NCI-H774 (cell line): ENCODE measurements at regions not wholly inside any gene's neighbourhood (a gene's known extent, or its start where the extent isn't known, plus 50 kb on each side); places are given as distances from the start of the nearest gene placed in this dataset.
"Not testable (repeated sequence)": the region's sequence is repeated elsewhere in the genome, so short reads cannot be mapped to it uniquely, and the experiment has no call there.

Experiments
- DNase-seq: peaks from one replicate; lab custom pipeline; 2025; lab: John Stamatoyannopoulos, UW

- DNase-seq: no peak
Observed at GRCh38 chr4:128758314-128758922, 51.1 kb upstream of the JADE1 start.

- peak; percentile 0 for DNase-seq
Observed at GRCh38 chr4:128757712-128758111, 51.8 kb upstream of the JADE1 start.

DNA sequence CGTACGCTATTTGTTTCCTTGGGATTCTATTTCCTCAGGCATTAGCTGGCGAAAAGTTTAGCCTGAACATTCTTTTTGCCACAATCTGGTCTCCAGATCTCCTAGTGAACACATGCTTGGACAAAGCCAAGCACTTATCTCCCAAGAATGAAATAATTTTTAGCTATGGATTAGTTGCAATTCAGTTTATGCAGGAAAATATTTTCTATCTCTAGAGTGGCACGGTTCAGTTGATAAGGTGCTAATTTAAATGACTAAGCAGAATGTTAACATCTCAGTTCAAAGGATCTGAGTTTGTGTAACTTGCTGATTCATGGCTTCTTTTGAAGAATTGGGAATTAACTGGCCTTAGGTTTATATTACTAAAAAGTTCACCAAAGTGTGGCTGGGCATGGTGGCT is 58.1 kb upstream of the JADE1 start:
- no peak for DNase-seq

- not testable (repeated sequence) for DNase-seq
Observed at GRCh38 chr4:128741748-128742147, 67.8 kb upstream of the JADE1 start.

DNA sequence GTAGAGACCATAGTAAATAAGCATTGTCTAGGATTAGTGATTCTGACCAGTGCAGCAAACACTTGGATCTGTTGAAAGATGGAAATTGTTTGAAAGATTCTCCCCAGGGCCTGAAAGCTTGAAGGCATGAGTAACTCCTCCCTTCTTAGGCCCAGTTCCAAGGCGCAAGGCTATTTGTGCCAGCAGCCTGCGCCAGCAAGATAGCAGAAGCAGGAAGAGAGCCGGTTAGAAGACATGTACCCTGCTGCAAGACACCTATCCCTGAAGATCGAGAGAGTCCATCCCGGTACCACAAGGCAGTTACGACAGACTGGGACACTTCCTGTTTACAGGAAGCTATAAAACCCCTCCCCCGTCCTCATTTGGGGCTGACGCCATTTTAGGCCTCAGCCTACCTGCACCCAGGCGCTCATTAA is 72.4 kb upstream of the JADE1 start:
- no peak for DNase-seq

GRCh38 chr4:128735714-128736113 is 73.8 kb upstream of the JADE1 start:
- no peak for DNase-seq

- DNase-seq: no peak
Observed at GRCh38 chr4:128728190-128728589, 81.3 kb upstream of the JADE1 start.

GRCh38 chr4:128727658-128728057 is 81.8 kb upstream of the JADE1 start:
- DNase-seq: no peak

DNA sequence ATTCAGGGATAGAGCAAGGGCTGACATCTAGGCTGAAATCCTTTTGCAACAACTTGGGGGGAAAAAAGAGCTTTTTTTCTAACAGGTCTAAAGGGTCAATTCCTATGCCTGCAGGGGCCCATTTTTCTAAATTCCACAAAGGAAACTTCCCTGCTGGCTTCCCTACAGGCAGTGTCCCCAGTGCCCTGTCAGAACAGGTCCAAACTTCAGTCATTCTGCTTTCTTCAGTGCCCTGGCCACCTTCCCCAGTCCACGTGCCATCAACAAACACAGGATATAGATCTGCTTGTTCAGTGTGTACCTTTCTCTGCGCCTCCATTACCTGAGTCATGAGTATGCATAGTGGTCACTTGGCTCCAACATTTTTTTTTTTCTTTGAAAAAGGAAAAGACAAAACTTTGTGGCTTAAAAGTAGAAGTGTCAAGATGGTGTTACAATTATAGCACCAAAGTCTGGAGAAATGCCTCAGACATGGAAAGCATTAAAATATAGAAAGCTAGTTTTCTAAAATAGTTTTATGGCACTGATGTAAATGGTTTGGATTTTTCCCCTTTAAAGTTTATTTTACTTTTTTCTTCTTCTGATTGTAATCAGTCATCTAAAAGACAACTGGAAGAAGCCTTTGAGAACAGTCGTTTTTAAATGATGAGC is 84.0 kb upstream of the JADE1 start:
- DNase-seq: no peak

DNA sequence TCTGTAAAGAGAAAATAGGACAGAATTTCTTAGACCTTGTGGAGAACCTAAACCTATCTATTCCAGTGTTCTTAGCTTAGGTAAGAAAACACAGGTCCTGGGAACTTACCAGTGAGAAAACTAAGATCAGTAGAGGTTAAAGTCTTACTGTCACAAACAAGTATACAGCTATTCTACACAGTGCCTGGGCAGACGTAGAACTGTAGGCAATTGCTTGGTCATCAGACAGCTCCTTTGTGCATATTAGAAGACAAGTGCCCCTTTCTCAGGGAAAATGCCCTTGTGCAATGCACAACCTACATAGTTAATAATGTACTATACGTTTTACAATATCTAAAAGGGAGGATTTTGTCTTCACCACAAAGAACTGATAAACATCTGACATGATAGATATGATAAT is 86.6 kb upstream of the JADE1 start:
- no peak for DNase-seq

DNA sequence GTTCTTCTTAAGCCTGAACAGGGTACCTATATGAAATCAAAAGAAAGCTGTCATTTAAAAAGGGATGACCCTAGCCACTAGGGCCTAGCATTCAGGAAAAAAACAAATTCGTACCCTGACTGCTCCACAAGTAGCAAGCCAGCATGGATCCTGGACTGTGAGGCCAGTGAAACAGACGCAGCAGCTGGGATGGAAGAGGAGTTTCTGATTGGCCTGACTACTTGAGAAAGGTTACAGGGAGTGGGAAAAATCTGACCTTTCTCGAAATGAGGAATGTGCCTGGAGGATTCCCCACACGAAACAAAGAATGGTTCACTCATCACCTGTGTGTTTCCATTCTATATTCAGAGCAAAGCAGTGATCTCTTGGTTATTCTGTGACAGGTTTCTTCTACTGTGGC is 87.6 kb upstream of the JADE1 start:
- DNase-seq: no peak

DNA sequence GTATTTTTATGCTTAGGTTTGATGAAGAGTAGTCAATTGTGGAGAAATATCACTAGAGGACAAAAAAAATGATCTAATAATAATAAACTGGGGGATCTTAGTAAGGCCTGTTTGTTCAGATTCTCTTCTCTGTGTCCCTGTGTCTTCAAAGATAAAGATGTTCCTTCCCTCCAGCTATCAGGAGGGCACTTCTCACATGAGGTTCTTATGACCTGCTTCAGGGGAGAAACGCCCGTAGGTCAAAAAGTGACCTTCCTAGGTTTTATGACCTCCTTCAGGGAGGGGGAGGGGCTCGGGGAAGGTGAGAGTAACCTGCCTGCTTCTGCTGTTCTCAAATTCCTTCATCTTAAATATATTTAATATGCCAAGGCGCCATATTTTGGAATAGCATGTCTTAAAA is 89.2 kb upstream of the JADE1 start:
- no peak for DNase-seq

- DNase-seq: no peak
Observed at GRCh38 chr4:128718768-128719167, 90.7 kb upstream of the JADE1 start.

- no peak for DNase-seq
Observed at GRCh38 chr4:128716338-128716737, 93.2 kb upstream of the JADE1 start.

- DNase-seq: no peak
Observed at GRCh38 chr4:128715616-128716015, 93.9 kb upstream of the JADE1 start.

DNA sequence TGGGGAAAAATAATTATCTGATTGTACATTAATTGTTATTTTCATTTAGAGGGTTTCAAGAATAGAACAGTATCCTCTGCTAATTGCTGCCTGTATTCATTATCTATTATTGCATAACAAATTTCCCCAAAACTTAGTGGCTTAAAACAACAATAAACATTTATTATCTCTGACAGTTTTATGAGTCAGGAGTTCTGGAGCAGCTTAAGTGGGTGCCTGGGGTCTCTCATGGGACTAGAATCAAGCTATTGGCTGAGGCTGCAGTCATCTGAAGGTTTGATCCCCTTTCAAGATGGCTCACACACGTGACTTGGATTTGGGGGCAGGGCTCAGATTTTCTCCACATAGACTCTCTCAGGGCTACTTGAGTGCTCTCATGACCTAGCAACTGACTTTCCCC is 98.1 kb upstream of the JADE1 start:
- DNase-seq: no peak

DNA sequence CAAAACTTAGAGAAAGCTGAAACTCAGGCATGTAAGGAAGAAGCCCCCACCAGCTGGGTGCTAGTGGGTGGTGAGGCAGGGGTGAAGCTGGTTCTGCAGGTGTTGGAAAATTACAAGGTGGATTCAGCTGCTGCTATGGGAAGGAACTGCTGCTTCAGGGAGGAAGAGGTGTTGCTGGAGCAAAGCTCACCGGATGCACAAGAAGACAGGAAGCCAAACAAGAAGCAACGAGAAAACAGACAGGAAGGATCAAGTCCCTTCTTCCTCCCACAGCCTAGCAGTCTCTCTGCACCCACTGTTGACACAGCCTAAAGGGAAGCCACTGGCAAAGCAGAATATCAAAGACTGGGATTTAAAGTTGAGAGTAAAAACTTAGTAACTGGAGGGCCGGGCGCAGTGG is 100.2 kb upstream of the JADE1 start:
- no peak for DNase-seq

GRCh38 chr4:128707864-128708263 is 101.6 kb upstream of the JADE1 start:
- DNase-seq: no peak

GRCh38 chr4:128703948-128704347 is 105.6 kb upstream of the JADE1 start:
- no peak for DNase-seq

GRCh38 chr4:128700659-128701350 is 108.7 kb upstream of the JADE1 start:
- no peak for DNase-seq

- no peak for DNase-seq
Observed at GRCh38 chr4:128698386-128698785, 111.1 kb upstream of the JADE1 start.

DNA sequence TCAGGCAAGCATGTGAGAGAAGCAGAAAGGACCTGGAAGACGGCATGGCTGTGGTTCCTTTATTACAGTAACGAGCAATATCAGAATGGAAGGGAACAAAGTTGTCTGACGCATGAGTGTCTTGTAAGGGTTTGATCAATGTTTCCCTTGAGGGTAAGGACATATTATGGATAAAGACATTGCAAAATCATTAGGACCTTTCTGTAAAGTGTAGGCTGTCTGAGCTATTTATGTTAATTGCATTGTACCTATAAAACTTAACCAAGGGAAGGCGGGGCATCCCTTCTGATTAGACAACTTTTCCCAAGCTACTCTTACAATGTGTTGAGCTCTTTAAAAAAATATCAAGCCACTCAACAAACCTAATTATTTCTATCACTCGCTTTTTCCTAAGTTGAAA is 112.2 kb upstream of the JADE1 start:
- DNase-seq: no peak

DNA sequence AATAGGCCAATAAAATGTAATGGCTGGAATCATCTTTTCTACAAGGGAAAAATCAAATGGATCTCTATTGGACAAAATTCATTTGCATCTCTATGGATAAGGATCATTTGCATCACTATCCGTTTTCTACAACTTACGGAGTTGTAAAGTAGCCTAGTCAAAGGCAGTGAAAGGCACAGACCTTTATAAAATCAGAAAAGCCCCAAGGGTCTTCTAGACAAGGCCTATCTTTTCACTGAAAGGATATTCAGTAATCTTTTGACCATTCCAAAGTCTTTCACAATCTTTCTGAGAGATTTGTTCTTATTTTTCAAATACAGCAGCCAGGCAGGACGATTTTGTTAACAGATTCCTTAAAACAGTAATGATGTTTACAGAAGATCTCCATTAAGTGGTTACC is 119.5 kb upstream of the JADE1 start:
- no peak for DNase-seq
